K562 (cell line): ENCODE measurements at regions not wholly inside any gene's neighbourhood (a gene's known extent, or its start where the extent isn't known, plus 50 kb on each side); places are given as distances from the start of the nearest gene placed in this dataset.

ENCODE experiments used
- ATAC-seq: fragments of 200-7000 bp; cut with Tn5 transposase; 3 replicates; pipeline ENCODE4 v1.9.1; 2020; ENCODE audit warnings: moderate library complexity
- BruUV-seq: library from RNA; stranded (reverse); fragments of 400-500 nt; replicated peaks from 2 replicates; lab custom pipeline; 2021; lab: Mats Ljungman, UMichigan
- CTCF ChIA-PET: fragments of 300-600 bp; formaldehyde crosslinking; extraction: SDS; loops from one replicate; lab custom pipeline; 2021; ENCODE audit warnings: low intra/inter-chr PET ratio; lab: Yijun Ruan, JAX
- POLR2A ChIA-PET: fragments of 300-600, 350-650 bp; sonication (Branson Sonifier 250); formaldehyde crosslinking; extraction: SDS; loops from one replicate; lab custom pipeline; 2021; ENCODE audit warnings: antibody characterized with exemption, inconsistent platforms; lab: Yijun Ruan, JAX
- DNase-seq, 4 experiments: peaks; one replicate each; pipeline versions ENCODE4 v3.0.0 to v3.0.0-alpha.2; 2011 to 2018; ENCODE audit warnings: low spot score in 3 of 4, mixed read lengths in 3 of 4; ENCODE audit errors: extremely low read depth in 1 of 4
- FAIRE-seq: peaks from 2 replicates; lab custom pipeline; 2011; peaks lifted over from hg19 to GRCh38; lab: Jason Lieb, UNC
- H2AFZ ChIP-seq: 2 replicates; pipeline ENCODE4 v1.6.0; 2011; ENCODE audit warnings: low read depth, low read length, control low read depth, inconsistent platforms
- H3K27ac ChIP-seq: fragments of 200-600 bp; 3 replicates; pipeline ENCODE4 v1.8.0; 2011; ENCODE audit warnings: low read depth, mild to moderate bottlenecking, control low read depth, inconsistent platforms, low read length, moderate library complexity, mixed read lengths; ENCODE audit errors: extremely low read depth
- H3K27me3 ChIP-seq, 2 experiments: fragments of 300-600 bp in 1 of 2; 2 replicates in 1 of 2; 3 replicates in 1 of 2; pipeline versions ENCODE4 v1.6.0 to v1.8.0; 2011; ENCODE audit warnings: inconsistent platforms in 2 of 2, low read length in 2 of 2, mild to moderate bottlenecking in 1 of 2, mixed read lengths in 1 of 2, moderate library complexity in 1 of 2; ENCODE audit not compliant: control insufficient read depth in 2 of 2, insufficient read depth in 2 of 2
- H3K36me3 ChIP-seq: fragments of 300-600 bp; 3 replicates; pipeline ENCODE4 v1.8.0; 2011; ENCODE audit warnings: mild to moderate bottlenecking, low read length, inconsistent platforms; ENCODE audit not compliant: control insufficient read depth, insufficient read depth
- H3K4me1 ChIP-seq, 2 experiments: fragments of 200-600 bp in 1 of 2; replicated peaks in 1 of 2; 2 replicates in 1 of 2; 3 replicates in 1 of 2; pipeline versions ENCODE4 v1.5.1 to v1.8.0; 2011; ENCODE audit warnings: inconsistent platforms in 2 of 2, low read length in 2 of 2, mild to moderate bottlenecking in 1 of 2, mixed read lengths in 1 of 2, moderate library complexity in 1 of 2; ENCODE audit not compliant: control insufficient read depth in 2 of 2, insufficient read depth in 2 of 2
- H3K4me2 ChIP-seq: 2 replicates; pipeline ENCODE4 v1.6.1; 2011; ENCODE audit warnings: low read length, control low read depth, inconsistent platforms, mixed read lengths; ENCODE audit not compliant: insufficient read depth
- H3K4me3 ChIP-seq: fragments of 200-600 bp; sonication (generic), shearing (Covaris generic); 2 replicates; pipeline ENCODE4 v1.5.1; 2016; ENCODE audit warnings: control low read depth, inconsistent platforms
- H3K79me2 ChIP-seq: fragments of 200-600 bp; 3 replicates; pipeline ENCODE4 v1.8.0; 2011; ENCODE audit warnings: low read length, inconsistent platforms; ENCODE audit not compliant: control insufficient read depth, insufficient read depth
- H3K9ac ChIP-seq, 2 experiments: 2 replicates each; pipeline versions ENCODE4 v1.6.0 to v1.6.1; 2011; ENCODE audit warnings: low read depth in 2 of 2, low read length in 2 of 2, control low read depth in 1 of 2, inconsistent platforms in 1 of 2, mild to moderate bottlenecking in 1 of 2, mixed read lengths in 1 of 2; ENCODE audit not compliant: insufficient read depth in 1 of 2
- H3K9me1 ChIP-seq: one replicate; pipeline ENCODE4 v1.6.0; 2011; ENCODE audit warnings: inconsistent platforms, mild to moderate bottlenecking, low read length, moderate library complexity; ENCODE audit not compliant: control insufficient read depth, insufficient read depth
- H3K9me3 ChIP-seq: replicated peaks from 2 replicates; pipeline ENCODE4 v1.5.1; 2011; ENCODE audit warnings: low read depth, low read length, inconsistent platforms; ENCODE audit not compliant: control insufficient read depth, insufficient read depth
- H4K20me1 ChIP-seq: replicated peaks from 2 replicates; pipeline ENCODE4 v1.6.1; 2011; ENCODE audit warnings: low read length, inconsistent platforms, mixed read lengths; ENCODE audit not compliant: control insufficient read depth, insufficient read depth
- CBX3 ChIP-seq, 2 experiments: IDR thresholded peaks; 1 replicate in 1 of 2; 2 replicates in 1 of 2; pipeline ENCODE4 v1.6.1; 2012; ENCODE audit warnings: inconsistent platforms in 2 of 2, low read length in 2 of 2, borderline replicate concordance in 1 of 2, control low read depth in 1 of 2
- CCAR2 ChIP-seq: fragments of 200-400 bp; formaldehyde crosslinking; IDR thresholded peaks from 2 replicates; pipeline ENCODE4 v1.6.1; 2017; ENCODE audit warnings: mild to moderate bottlenecking, low read depth, low read length
- CCNT2 ChIP-seq: IDR thresholded peaks from 2 replicates; pipeline ENCODE4 v1.6.1; 2011; ENCODE audit warnings: borderline replicate concordance, low read depth, mild to moderate bottlenecking, moderate library complexity, mixed read lengths, low read length; ENCODE audit not compliant: insufficient read length; ENCODE audit errors: extremely low read depth
- NR1H2 ChIP-seq: sonication (generic); formaldehyde crosslinking; IDR thresholded peaks from 2 replicates; pipeline ENCODE4 v1.4.0; 2020; ENCODE audit warnings: mild to moderate bottlenecking, missing genetic modification reagents
- NR2C1 ChIP-seq, 2 experiments: fragments of 450-650 bp; IDR thresholded peaks; 2 replicates each; pipeline ENCODE4 v1.6.1; 2017; ENCODE audit warnings: mild to moderate bottlenecking in 2 of 2, antibody characterized with exemption in 1 of 2, inconsistent platforms in 1 of 2, missing compliant biosample characterization in 1 of 2, missing genetic modification characterization in 1 of 2
- POLR2AphosphoS2 ChIP-seq: IDR thresholded peaks from 2 replicates; pipeline ENCODE4 v1.6.1; 2012; ENCODE audit warnings: low read length, improper control_type of control experiment
- POLR2AphosphoS5 ChIP-seq: IDR thresholded peaks from 2 replicates; pipeline ENCODE4 v1.6.1; 2011; ENCODE audit warnings: mild to moderate bottlenecking, low read depth, low read length, moderate library complexity; ENCODE audit not compliant: control insufficient read depth, insufficient read depth
- RBM17 ChIP-seq: fragments of 200-400 bp; formaldehyde crosslinking; IDR thresholded peaks from 2 replicates; pipeline ENCODE4 v1.6.1; 2017; ENCODE audit warnings: low read depth, mild to moderate bottlenecking, low read length, borderline replicate concordance
- REST ChIP-seq, 2 experiments: fragments of 450-650 bp; formaldehyde crosslinking in 1 of 2; IDR thresholded peaks; 2 replicates each; pipeline versions ENCODE4 v1.4.0 to v1.6.1; 2014 to 2020; ENCODE audit warnings: mild to moderate bottlenecking in 2 of 2, borderline replicate concordance in 1 of 2, low read depth in 1 of 2
- TCFL5 ChIP-seq: fragments of 250-450 bp; sonication (Bioruptor Pico); conservative IDR thresholded peaks from 2 replicates; pipeline ENCODE4 v1.6.1; 2021; ENCODE audit warnings: mild to moderate bottlenecking, moderate library complexity, matching md5 sums
- TGIF2 ChIP-seq: sonication (generic); formaldehyde crosslinking; IDR thresholded peaks from 2 replicates; pipeline ENCODE4 v1.8.1; 2022; ENCODE audit warnings: mild to moderate bottlenecking, missing genetic modification reagents, moderate library complexity
- XRCC5 ChIP-seq: fragments of 200-400 bp; formaldehyde crosslinking; IDR thresholded peaks from 2 replicates; pipeline ENCODE4 v1.6.1; 2017; ENCODE audit warnings: low read depth, mild to moderate bottlenecking, low read length
- ZC3H11A ChIP-seq: IDR thresholded peaks from 2 replicates; pipeline ENCODE4 v1.6.1; 2012; ENCODE audit warnings: low read depth, low read length, improper control_type of control experiment
- ZFP30 ChIP-seq: fragments of 250-450 bp; sonication (Bioruptor Pico); IDR thresholded peaks from 2 replicates; pipeline ENCODE4 v1.8.0; 2022; ENCODE audit warnings: moderate library complexity, mild to moderate bottlenecking, inconsistent platforms, borderline replicate concordance
- ZNF146 ChIP-seq: IDR thresholded peaks from one replicate; pipeline ENCODE4 v1.6.1; 2018; ENCODE audit warnings: missing compliant biosample characterization; ENCODE audit not compliant: unreplicated experiment
- ZNF707 ChIP-seq: fragments of 250-450 bp; sonication (Bioruptor Pico); conservative IDR thresholded peaks from 2 replicates; pipeline ENCODE4 v1.8.0; 2022; ENCODE audit warnings: inconsistent platforms, mild to moderate bottlenecking, moderate library complexity
- ZSCAN29 ChIP-seq: fragments of 450-650 bp; IDR thresholded peaks from 2 replicates; pipeline ENCODE4 v1.6.1; 2017
- WGBS: fragments of 100-300 bp; shearing (Covaris generic); methylation state at CpG from one replicate; pipeline ENCODE4 v1.1.6; 2016; ENCODE audit warnings: low coverage, mixed read lengths; ENCODE audit not compliant: insufficient coverage; ENCODE audit errors: missing lambda C conversion rate; 5-methylcytosine and 5-hydroxymethylcytosine counted together
- in situ Hi-C: fragments of 300-500 bp; cut with MboI; formaldehyde crosslinking; loops from 4 replicates; pipeline ENCODE4 v1.15.0; 2018; ENCODE audit warnings: inconsistent platforms, mixed read lengths
- intact Hi-C: fragments of 100-400 bp; cut with micrococcal nuclease; formaldehyde crosslinking; loops from 2 replicates; pipeline ENCODE4 v1.14.2; 2022

GRCh38 chr3:65202395-65202794 lies 514.6 kb upstream of the ADAMTS9 start:
- no peak for DNase-seq
- Histone ChIP-seq H3K4me3 (no peak overlapping the region), H3K36me3 (no peaks in the 10 kb centered on the region), H2AFZ (no peak overlapping the region), H3K4me2 (no peak overlapping the region), H3K27ac (no peak overlapping the region), H3K79me2 (no peaks in the 10 kb centered on the region), H3K27me3 (no peaks in the 10 kb centered on the region; a peak in 1 of 5 replicates), H3K4me1 (no peaks in the 10 kb centered on the region), H3K9me3 (no peaks in the 10 kb centered on the region), H3K9me1 (no peaks in the 10 kb centered on the region), H4K20me1 (no peaks in the 10 kb centered on the region; the same call in 1 of the 2 replicates), H3K9ac (no peak overlapping the region)
- in situ Hi-C loops: no loop called here
- no peak for ATAC-seq
- no TSS peak for BruUV-seq
- CTCF ChIA-PET: no interaction called here
- FAIRE-seq: no peak
- WGBS: 6% methylated on average over 2 of the region's 2 CpGs
- intact Hi-C loops: no loop called here
- POLR2A ChIA-PET: no interaction called here
- TF ChIP-seq ZSCAN29: no peak
- no peak for TF ChIP-seq ZC3H11A
- TF ChIP-seq TCFL5 (CRISPR knock-in tag): no peak
- TF ChIP-seq RBM17: no peak
- no peak for TF ChIP-seq POLR2AphosphoS5
- TF ChIP-seq NR2C1 (IDR thresholded peaks at IDR 0.05): no peak
- TF ChIP-seq NR2C1 (tag; IDR thresholded peaks at IDR 0.05): no peak
- no peak for TF ChIP-seq ZNF707 (CRISPR knock-in tag)
- TF ChIP-seq TGIF2: no peak
- no peak for TF ChIP-seq ZFP30 (CRISPR knock-in tag)
- no peak for TF ChIP-seq CCNT2
- no peak for TF ChIP-seq POLR2AphosphoS2
- TF ChIP-seq CBX3 (IDR thresholded peaks at IDR 0.05; ENCODE audit: borderline replicate concordance in 1 of 2, low read length in 2 of 2): no peak
- no peak for TF ChIP-seq CCAR2
- no peak for TF ChIP-seq ZNF146
- TF ChIP-seq NR1H2 (CRISPR knock-in tag): no peak
- no peak for TF ChIP-seq REST (IDR thresholded peaks at IDR 0.05; ENCODE audit: borderline replicate concordance)
- TF ChIP-seq REST (CRISPR knock-in tag; IDR thresholded peaks at IDR 0.05; ENCODE audit: low read depth): no peak
- no peak for TF ChIP-seq XRCC5
